ENCODE measurements at regions not wholly inside any gene's neighbourhood (a gene's known extent, or its start where the extent isn't known, plus 50 kb on each side); places are given as distances from the start of the nearest gene placed in this dataset.

GRCh38 chr1:208581209-208581608, 337.0 kb upstream of the PLXNA2 start:
- H3K36me3 Mint-ChIP-seq (ENCODE audit: insufficient read depth): no peaks in the 10 kb centered on the region
- no peak for TF ChIP-seq CTCF (IDR thresholded peaks at IDR 0.05; ENCODE audit: unreplicated experiment)
- H3K27ac Mint-ChIP-seq: no peak overlapping the region
- H3K4me3 Mint-ChIP-seq (ENCODE audit: low read depth): no peak overlapping the region
- no peak for DNase-seq (ENCODE audit: low spot score, unreplicated experiment)
- H3K9me3 Mint-ChIP-seq (ENCODE audit: low read depth): no peaks in the 10 kb centered on the region
- H3K4me1 Mint-ChIP-seq (ENCODE audit: low read depth): peaks cover 4% of the 10 kb centered on the region
- peaks cover 15% of the 10 kb centered on the region for H3K27me3 Mint-ChIP-seq

- no peak overlapping the region for H3K4me3 Mint-ChIP-seq (ENCODE audit: low read depth)
- TF ChIP-seq CTCF (IDR thresholded peaks at IDR 0.05; ENCODE audit: unreplicated experiment): no peak
- no peak for DNase-seq (ENCODE audit: low spot score, unreplicated experiment)
Measured at GRCh38 chr1:208581667-208582066, 337.5 kb upstream of the PLXNA2 start.

GRCh38 chr1:208584167-208584755, 340.1 kb upstream of the PLXNA2 start:
- Mint-ChIP-seq H3K9me3 (ENCODE audit: low read depth) (no peaks in the 10 kb centered on the region), H3K27ac (no peak overlapping the region), H3K27me3 (peaks cover 6% of the 10 kb centered on the region), H3K36me3 (ENCODE audit: insufficient read depth) (no peaks in the 10 kb centered on the region), H3K4me1 (ENCODE audit: low read depth) (peaks cover 4% of the 10 kb centered on the region), H3K4me3 (ENCODE audit: low read depth) (no peak overlapping the region)
- DNase-seq (ENCODE audit: low spot score, unreplicated experiment): no peak
- TF ChIP-seq CTCF (IDR thresholded peaks at IDR 0.05; ENCODE audit: unreplicated experiment): no peak

More at GRCh38 chr1:208581667-208582066, 337.5 kb upstream of the PLXNA2 start:
- Mint-ChIP-seq H3K27me3 (peaks cover 10% of the 10 kb centered on the region), H3K9me3 (ENCODE audit: low read depth) (no peaks in the 10 kb centered on the region), H3K27ac (no peak overlapping the region), H3K36me3 (ENCODE audit: insufficient read depth) (no peaks in the 10 kb centered on the region), H3K4me1 (ENCODE audit: low read depth) (peaks cover 4% of the 10 kb centered on the region)

- peaks cover 6% of the 10 kb centered on the region for H3K27me3 Mint-ChIP-seq
- H3K4me3 Mint-ChIP-seq (ENCODE audit: low read depth): no peak overlapping the region
- H3K4me1 Mint-ChIP-seq (ENCODE audit: low read depth): no peaks in the 10 kb centered on the region
- H3K27ac Mint-ChIP-seq: no peak overlapping the region
- H3K9me3 Mint-ChIP-seq (ENCODE audit: low read depth): no peaks in the 10 kb centered on the region
- DNase-seq (ENCODE audit: low spot score, unreplicated experiment): no peak
- TF ChIP-seq CTCF (IDR thresholded peaks at IDR 0.05; ENCODE audit: unreplicated experiment): no peak
- no peaks in the 10 kb centered on the region for H3K36me3 Mint-ChIP-seq (ENCODE audit: insufficient read depth)
Measured at GRCh38 chr1:208587110-208587509, 342.9 kb upstream of the PLXNA2 start.

- Mint-ChIP-seq H3K9me3 (ENCODE audit: low read depth) (no peaks in the 10 kb centered on the region), H3K27ac (no peak overlapping the region), H3K4me3 (ENCODE audit: low read depth) (no peak overlapping the region), H3K36me3 (ENCODE audit: insufficient read depth) (no peaks in the 10 kb centered on the region), H3K27me3 (peaks cover 3% of the 10 kb centered on the region), H3K4me1 (ENCODE audit: low read depth) (peaks cover 9% of the 10 kb centered on the region)
- DNase-seq (ENCODE audit: low spot score, unreplicated experiment): no peak
- no peak for TF ChIP-seq CTCF (IDR thresholded peaks at IDR 0.05; ENCODE audit: unreplicated experiment)
Measured at GRCh38 chr1:208593306-208594006, 349.3 kb upstream of the PLXNA2 start.
